KMS-11 (cell line): ENCODE measurements at regions not wholly inside any gene's neighbourhood (a gene's known extent, or its start where the extent isn't known, plus 50 kb on each side); places are given as distances from the start of the nearest gene placed in this dataset.

ENCODE experiments used
- H2AFZ ChIP-seq: fragments of 200-600 bp; sonication (generic); 2 replicates; pipeline ENCODE4 v1.6.1; 2016; ENCODE audit warnings: antibody characterized with exemption, mixed run types, low read depth
- H3K27ac ChIP-seq: fragments of 200-600 bp; sonication (generic); 2 replicates; pipeline ENCODE4 v1.6.1; 2016; ENCODE audit warnings: mild to moderate bottlenecking, mixed run types
- H3K27me3 ChIP-seq: fragments of 200-600 bp; sonication (generic); 2 replicates; pipeline ENCODE4 v1.6.1; 2017; ENCODE audit warnings: mild to moderate bottlenecking, low read depth, mixed run types, moderate library complexity; ENCODE audit not compliant: insufficient read depth
- H3K36me3 ChIP-seq: fragments of 200-600 bp; sonication (generic); 2 replicates; pipeline ENCODE4 v1.6.1; 2017; ENCODE audit warnings: mild to moderate bottlenecking, mixed run types; ENCODE audit not compliant: insufficient read depth
- H3K4me1 ChIP-seq: fragments of 200-600 bp; sonication (generic); 2 replicates; pipeline ENCODE4 v1.6.1; 2016; ENCODE audit warnings: mild to moderate bottlenecking, low read depth, mixed run types; ENCODE audit not compliant: poor library complexity, severe bottlenecking
- H3K4me2 ChIP-seq: fragments of 200-600 bp; sonication (generic); 2 replicates; pipeline ENCODE4 v1.7.0; 2016; ENCODE audit warnings: mild to moderate bottlenecking, mixed run types
- H3K4me3 ChIP-seq: fragments of 200-600 bp; sonication (generic); IDR thresholded peaks from 2 replicates; pipeline ENCODE4 v1.6.1; 2017; ENCODE audit warnings: low read depth, low read length, mixed read lengths; ENCODE audit not compliant: insufficient read depth
- H3K79me2 ChIP-seq: fragments of 200-600 bp; sonication (generic); 2 replicates; pipeline ENCODE4 v1.6.1; 2016; ENCODE audit warnings: low read depth, mixed run types; ENCODE audit not compliant: insufficient read depth
- H3K9ac ChIP-seq: fragments of 200-600 bp; sonication (generic); 2 replicates; pipeline ENCODE4 v1.6.1; 2016; ENCODE audit warnings: mild to moderate bottlenecking, mixed run types
- H4K20me1 ChIP-seq: fragments of 200-600 bp; sonication (generic); 2 replicates; pipeline ENCODE4 v1.6.1; 2016; ENCODE audit warnings: mild to moderate bottlenecking, mixed run types; ENCODE audit not compliant: insufficient read depth
- CTCF ChIP-seq: fragments of 200-600 bp; sonication (generic); conservative IDR thresholded peaks from 2 replicates; pipeline ENCODE4 v1.6.1; 2017; ENCODE audit warnings: low read depth, mild to moderate bottlenecking, antibody characterized with exemption, low read length, moderate library complexity, mixed read lengths

- TF ChIP-seq CTCF = no peak
- no peaks in the 10 kb centered on the region for H3K36me3 ChIP-seq
- no peaks in the 10 kb centered on the region for H4K20me1 ChIP-seq
- H3K4me3 ChIP-seq = no peak overlapping the region
- H3K4me2 ChIP-seq = no peak overlapping the region
- H3K27ac ChIP-seq = no peak overlapping the region
- H3K9ac ChIP-seq = no peak overlapping the region
- no peaks in the 10 kb centered on the region for H3K4me1 ChIP-seq
- H3K79me2 ChIP-seq = no peaks in the 10 kb centered on the region
- no peaks in the 10 kb centered on the region for H3K27me3 ChIP-seq
- no peak overlapping the region for H2AFZ ChIP-seq
Observed at GRCh38 chr11:28849053-28849452, 740.9 kb downstream of the METTL15 start.

- Histone ChIP-seq H4K20me1 (no peaks in the 10 kb centered on the region), H3K79me2 (no peaks in the 10 kb centered on the region), H3K4me2 (no peak overlapping the region), H3K27ac (no peak overlapping the region), H3K9ac (no peak overlapping the region), H2AFZ (no peak overlapping the region), H3K4me3 (no peak overlapping the region), H3K36me3 (no peaks in the 10 kb centered on the region), H3K27me3 (no peaks in the 10 kb centered on the region), H3K4me1 (no peaks in the 10 kb centered on the region)
- no peak for TF ChIP-seq CTCF
Observed at GRCh38 chr11:28842716-28843115, 734.5 kb downstream of the METTL15 start.

GRCh38 chr11:28838741-28839140 is 730.6 kb downstream of the METTL15 start:
- H3K27ac ChIP-seq = no peak overlapping the region
- no peaks in the 10 kb centered on the region for H3K27me3 ChIP-seq
- no peak overlapping the region for H3K9ac ChIP-seq
- no peak overlapping the region for H2AFZ ChIP-seq
- no peaks in the 10 kb centered on the region for H3K4me1 ChIP-seq
- no peaks in the 10 kb centered on the region for H3K79me2 ChIP-seq
- no peaks in the 10 kb centered on the region for H4K20me1 ChIP-seq
- H3K4me3 ChIP-seq = no peak overlapping the region
- H3K36me3 ChIP-seq = no peaks in the 10 kb centered on the region
- H3K4me2 ChIP-seq = no peak overlapping the region
- TF ChIP-seq CTCF = no peak

GRCh38 chr11:28837599-28837998 is 729.4 kb downstream of the METTL15 start:
- H4K20me1 ChIP-seq = no peaks in the 10 kb centered on the region
- H3K9ac ChIP-seq = no peak overlapping the region
- TF ChIP-seq CTCF = no peak
- H3K27ac ChIP-seq = no peak overlapping the region
- H3K4me3 ChIP-seq = no peak overlapping the region
- H3K27me3 ChIP-seq = no peaks in the 10 kb centered on the region
- no peaks in the 10 kb centered on the region for H3K36me3 ChIP-seq
- H3K79me2 ChIP-seq = no peaks in the 10 kb centered on the region
- H3K4me1 ChIP-seq = no peaks in the 10 kb centered on the region
- H2AFZ ChIP-seq = no peak overlapping the region
- no peak overlapping the region for H3K4me2 ChIP-seq
